Stomach (tissue), 4 donors: ENCODE measurements at regions not wholly inside any gene's neighbourhood (a gene's known extent, or its start where the extent isn't known, plus 50 kb on each side); places are given as distances from the start of the nearest gene placed in this dataset.

ENCODE experiments used
- EP300 ChIP-seq: sonication (generic); formaldehyde crosslinking; IDR thresholded peaks from one replicate; pipeline ENCODE4 v1.6.1; 2017; ENCODE audit warnings: antibody characterized with exemption
- POLR2A ChIP-seq, 4 donors: fragments of 450-650 bp; IDR thresholded peaks; one replicate each; pipeline ENCODE4 v1.6.1; 2016; ENCODE audit warnings: antibody characterized with exemption in 4 of 4, control low read depth in 2 of 4, mild to moderate bottlenecking in 1 of 4, moderate library complexity in 1 of 4
- POLR2AphosphoS5 ChIP-seq, 3 donors: sonication (generic); formaldehyde crosslinking; IDR thresholded peaks; one replicate each; pipeline ENCODE4 v1.6.1; 2016; ENCODE audit warnings: antibody characterized with exemption in 3 of 3
- TF ChIP-seq, protein P1 (sequence below), 7 experiments: fragments of 450-650 bp in 4 of 7; fragments of 200-600 bp in 3 of 7; sonication (generic) in 3 of 7; IDR thresholded peaks; one replicate each; pipeline ENCODE4 v1.5.1; 2016 to 2019; ENCODE audit warnings: antibody characterized with exemption in 7 of 7, control low read depth in 2 of 7, mild to moderate bottlenecking in 1 of 7

DNA sequence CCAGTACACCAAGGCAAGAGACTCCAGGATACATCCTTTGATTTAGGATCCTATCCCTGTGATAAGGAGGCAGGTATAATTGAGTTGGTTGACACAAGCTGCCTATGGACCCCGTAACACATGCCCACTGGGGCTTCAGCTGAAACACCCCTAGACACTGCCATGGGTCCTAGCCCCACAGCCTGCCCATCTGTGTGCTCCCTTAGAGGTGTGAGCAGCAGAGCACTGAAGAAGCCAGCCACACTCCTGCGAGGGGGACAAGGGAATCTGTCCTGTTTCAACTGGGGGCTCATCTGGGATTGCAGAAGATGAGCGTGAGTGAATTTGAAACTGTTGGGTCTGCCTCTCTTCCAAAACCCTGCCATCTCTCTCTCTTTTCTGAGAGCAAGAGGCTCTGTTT lies 385.9 kb upstream of the SLITRK6 start:
- no peak for TF ChIP-seq POLR2AphosphoS5 (IDR thresholded peaks at IDR 0.05)
- TF ChIP-seq, protein P1, sequence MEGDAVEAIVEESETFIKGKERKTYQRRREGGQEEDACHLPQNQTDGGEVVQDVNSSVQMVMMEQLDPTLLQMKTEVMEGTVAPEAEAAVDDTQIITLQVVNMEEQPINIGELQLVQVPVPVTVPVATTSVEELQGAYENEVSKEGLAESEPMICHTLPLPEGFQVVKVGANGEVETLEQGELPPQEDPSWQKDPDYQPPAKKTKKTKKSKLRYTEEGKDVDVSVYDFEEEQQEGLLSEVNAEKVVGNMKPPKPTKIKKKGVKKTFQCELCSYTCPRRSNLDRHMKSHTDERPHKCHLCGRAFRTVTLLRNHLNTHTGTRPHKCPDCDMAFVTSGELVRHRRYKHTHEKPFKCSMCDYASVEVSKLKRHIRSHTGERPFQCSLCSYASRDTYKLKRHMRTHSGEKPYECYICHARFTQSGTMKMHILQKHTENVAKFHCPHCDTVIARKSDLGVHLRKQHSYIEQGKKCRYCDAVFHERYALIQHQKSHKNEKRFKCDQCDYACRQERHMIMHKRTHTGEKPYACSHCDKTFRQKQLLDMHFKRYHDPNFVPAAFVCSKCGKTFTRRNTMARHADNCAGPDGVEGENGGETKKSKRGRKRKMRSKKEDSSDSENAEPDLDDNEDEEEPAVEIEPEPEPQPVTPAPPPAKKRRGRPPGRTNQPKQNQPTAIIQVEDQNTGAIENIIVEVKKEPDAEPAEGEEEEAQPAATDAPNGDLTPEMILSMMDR (IDR thresholded peaks at IDR 0.05): no peak
- no peak for TF ChIP-seq POLR2A (IDR thresholded peaks at IDR 0.05)
- TF ChIP-seq EP300: no peak
